ENCODE measurements at regions not wholly inside any gene's neighbourhood (a gene's known extent, or its start where the extent isn't known, plus 50 kb on each side); places are given as distances from the start of the nearest gene placed in this dataset.
"Not testable (repeated sequence)": the region's sequence is repeated elsewhere in the genome, so short reads cannot be mapped to it uniquely, and the experiment has no call there.

DNA sequence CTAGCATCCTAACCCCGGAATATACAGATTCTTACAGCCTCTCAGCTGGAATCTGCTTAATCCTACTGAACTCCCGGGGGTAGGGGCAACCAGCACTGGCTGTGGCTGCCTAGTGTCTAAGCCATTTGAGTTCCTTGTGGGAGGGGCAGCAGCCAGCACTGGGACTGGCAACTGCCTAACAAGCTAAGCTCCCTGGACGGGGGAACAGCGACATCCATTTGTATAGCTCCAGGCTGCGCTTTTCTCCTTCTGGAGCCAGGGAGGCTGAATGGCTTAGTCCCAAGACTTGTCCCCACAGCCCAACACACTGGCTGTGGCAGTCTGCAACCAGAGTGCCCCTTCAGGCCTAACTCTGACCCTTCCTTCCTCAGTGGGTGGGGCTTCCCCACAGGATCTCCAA is 787.2 kb downstream of the METTL4 start:
- Histone ChIP-seq H3K4me2 (ENCODE audit: low read length) (no peak overlapping the region), H4K8ac (ENCODE audit: low read depth, low read length) (no peak overlapping the region), H4K91ac (ENCODE audit: low read depth, low read length) (no peak overlapping the region), H3K27me3 (ENCODE audit: insufficient read depth, low read length) (no peaks in the 10 kb centered on the region), H3K9me3 (ENCODE audit: insufficient read depth, low read depth, low read length) (no peaks in the 10 kb centered on the region), H3K23ac (ENCODE audit: low read length) (no peak overlapping the region), H2BK12ac (ENCODE audit: low read length) (no peak overlapping the region), H3K4ac (ENCODE audit: low read depth, low read length) (no peak overlapping the region), H3K79me2 (ENCODE audit: control insufficient read depth, insufficient read depth, low read length, poor library complexity) (no peaks in the 10 kb centered on the region), H2AFZ (ENCODE audit: insufficient read depth, low read length, poor library complexity) (no peak overlapping the region), H3K79me1 (ENCODE audit: low read length) (no peaks in the 10 kb centered on the region), H3K4me1 (ENCODE audit: control insufficient read depth in 1 of 2, insufficient read depth in 2 of 2, low read length in 2 of 2) (no peaks in the 10 kb centered on the region), H3K27ac (ENCODE audit: low read depth, low read length) (no peak overlapping the region), H3K4me3 (ENCODE audit: low read depth, low read length) (no peak overlapping the region), H3K36me3 (ENCODE audit: control insufficient read depth in 1 of 2, insufficient read depth in 2 of 2, low read length in 2 of 2) (no peaks in the 10 kb centered on the region), H3K18ac (ENCODE audit: low read length) (no peak overlapping the region), H3K14ac (ENCODE audit: low read length) (no peak overlapping the region), H2BK5ac (ENCODE audit: low read depth, low read length, poor library complexity) (no peak overlapping the region), H2AK5ac (ENCODE audit: low read length) (no peak overlapping the region), H2BK120ac (ENCODE audit: insufficient read depth, low read length, poor library complexity) (no peak overlapping the region), H3K9ac (ENCODE audit: low read length) (no peak overlapping the region), H4K12ac (ENCODE audit: low read depth, low read length) (no peak overlapping the region)
- no peak for DNase-seq
- no CpG with 5 or more reads among the region's 5 CpGs for WGBS (ENCODE audit: extremely low coverage, insufficient coverage, insufficient read length)

GRCh38 chr18:1785980-1786379 is 785.3 kb downstream of the METTL4 start:
- H3K79me1 ChIP-seq (ENCODE audit: low read length); H3K23ac ChIP-seq (ENCODE audit: low read length); H2AFZ ChIP-seq (ENCODE audit: insufficient read depth, low read length, poor library complexity); H2BK5ac ChIP-seq (ENCODE audit: low read depth, low read length, poor library complexity); H3K4ac ChIP-seq (ENCODE audit: low read depth, low read length); H2BK12ac ChIP-seq (ENCODE audit: low read length); H4K91ac ChIP-seq (ENCODE audit: low read depth, low read length); H2BK120ac ChIP-seq (ENCODE audit: insufficient read depth, low read length, poor library complexity); H4K8ac ChIP-seq (ENCODE audit: low read depth, low read length); H3K27me3 ChIP-seq (ENCODE audit: insufficient read depth, low read length); H3K4me1 ChIP-seq (ENCODE audit: control insufficient read depth in 1 of 2, insufficient read depth in 2 of 2, low read length in 2 of 2); H4K12ac ChIP-seq (ENCODE audit: low read depth, low read length); H3K79me2 ChIP-seq (ENCODE audit: control insufficient read depth, insufficient read depth, low read length, poor library complexity); H2AK5ac ChIP-seq (ENCODE audit: low read length); H3K27ac ChIP-seq (ENCODE audit: low read depth, low read length); H3K4me3 ChIP-seq (ENCODE audit: low read depth, low read length); H3K14ac ChIP-seq (ENCODE audit: low read length); DNase-seq; H3K4me2 ChIP-seq (ENCODE audit: low read length); H3K9me3 ChIP-seq (ENCODE audit: insufficient read depth, low read depth, low read length); H3K18ac ChIP-seq (ENCODE audit: low read length); H3K9ac ChIP-seq (ENCODE audit: low read length); H3K36me3 ChIP-seq (ENCODE audit: control insufficient read depth in 1 of 2, insufficient read depth in 2 of 2, low read length in 2 of 2): not testable (repeated sequence)
- WGBS (ENCODE audit: extremely low coverage, insufficient coverage, insufficient read length), result no CpG with 5 or more reads among the region's 4 CpGs

DNA sequence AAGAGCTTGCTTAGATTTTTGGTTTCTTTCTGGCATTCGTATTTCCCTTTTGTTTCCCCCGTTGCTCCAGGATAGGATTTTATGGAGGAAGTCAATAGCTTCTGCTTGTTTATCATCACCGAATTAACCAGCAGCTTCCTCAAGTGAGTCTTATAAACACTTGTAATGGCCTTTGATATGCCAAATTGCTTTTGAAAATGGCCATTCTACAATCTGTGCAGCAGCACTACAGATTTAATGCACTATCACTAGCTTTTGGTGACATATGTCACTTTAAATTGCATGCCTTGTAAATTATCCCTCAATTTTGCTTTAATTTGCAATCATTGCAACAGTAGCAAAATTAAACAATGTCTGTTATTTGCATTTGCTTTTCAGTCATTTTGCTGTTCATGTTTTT is 774.7 kb downstream of the METTL4 start:
- Histone ChIP-seq H3K9me3 (ENCODE audit: insufficient read depth, low read depth, low read length) (no peaks in the 10 kb centered on the region), H3K4me1 (ENCODE audit: control insufficient read depth in 1 of 2, insufficient read depth in 2 of 2, low read length in 2 of 2) (no peaks in the 10 kb centered on the region), H3K36me3 (ENCODE audit: control insufficient read depth in 1 of 2, insufficient read depth in 2 of 2, low read length in 2 of 2) (no peaks in the 10 kb centered on the region), H2AFZ (ENCODE audit: insufficient read depth, low read length, poor library complexity) (no peak overlapping the region), H4K91ac (ENCODE audit: low read depth, low read length) (no peak overlapping the region), H4K12ac (ENCODE audit: low read depth, low read length) (no peak overlapping the region), H3K18ac (ENCODE audit: low read length) (no peak overlapping the region), H2BK5ac (ENCODE audit: low read depth, low read length, poor library complexity) (no peak overlapping the region), H2BK12ac (ENCODE audit: low read length) (no peak overlapping the region), H3K23ac (ENCODE audit: low read length) (no peak overlapping the region), H3K4ac (ENCODE audit: low read depth, low read length) (no peak overlapping the region), H3K14ac (ENCODE audit: low read length) (no peak overlapping the region), H3K4me3 (ENCODE audit: low read depth, low read length) (no peak overlapping the region), H3K27me3 (ENCODE audit: insufficient read depth, low read length) (no peaks in the 10 kb centered on the region), H3K79me2 (ENCODE audit: control insufficient read depth, insufficient read depth, low read length, poor library complexity) (no peaks in the 10 kb centered on the region), H3K27ac (ENCODE audit: low read depth, low read length) (no peak overlapping the region), H4K8ac (ENCODE audit: low read depth, low read length) (no peak overlapping the region), H3K4me2 (ENCODE audit: low read length) (no peak overlapping the region), H3K9ac (ENCODE audit: low read length) (no peak overlapping the region), H3K79me1 (ENCODE audit: low read length) (no peaks in the 10 kb centered on the region), H2BK120ac (ENCODE audit: insufficient read depth, low read length, poor library complexity) (no peak overlapping the region), H2AK5ac (ENCODE audit: low read length) (no peak overlapping the region)
- DNase-seq, result no peak
- WGBS (ENCODE audit: extremely low coverage, insufficient coverage, insufficient read length), result no CpG with 5 or more reads among the region's 3 CpGs

DNA sequence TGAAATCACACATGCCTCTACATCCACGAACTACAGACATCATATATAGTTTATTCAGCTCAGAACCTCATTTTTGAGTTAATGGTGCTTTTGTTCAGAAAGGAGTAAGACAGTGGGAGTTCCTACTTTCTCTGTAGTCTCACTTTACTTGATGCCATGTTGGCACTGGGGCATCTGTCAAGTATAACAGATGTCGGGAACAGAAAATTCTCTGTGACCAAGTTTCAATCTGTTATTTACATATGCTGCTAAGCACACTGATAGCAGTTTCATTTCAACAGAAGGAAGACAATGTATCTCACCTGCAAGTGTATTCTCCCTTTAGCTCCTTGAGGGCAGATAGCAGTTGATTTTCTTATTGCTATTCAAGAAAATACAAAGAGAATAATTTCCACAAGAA is 774.1 kb downstream of the METTL4 start:
- H3K79me2 ChIP-seq (ENCODE audit: control insufficient read depth, insufficient read depth, low read length, poor library complexity), result no peaks in the 10 kb centered on the region
- H2BK5ac ChIP-seq (ENCODE audit: low read depth, low read length, poor library complexity), result no peak overlapping the region
- no peak overlapping the region for H3K23ac ChIP-seq (ENCODE audit: low read length)
- H3K9ac ChIP-seq (ENCODE audit: low read length), result no peak overlapping the region
- no peaks in the 10 kb centered on the region for H3K27me3 ChIP-seq (ENCODE audit: insufficient read depth, low read length)
- H2BK12ac ChIP-seq (ENCODE audit: low read length), result no peak overlapping the region
- DNase-seq, result no peak
- no peak overlapping the region for H3K27ac ChIP-seq (ENCODE audit: low read depth, low read length)
- H2AK5ac ChIP-seq (ENCODE audit: low read length), result no peak overlapping the region
- no peaks in the 10 kb centered on the region for H3K4me1 ChIP-seq (ENCODE audit: control insufficient read depth in 1 of 2, insufficient read depth in 2 of 2, low read length in 2 of 2)
- H3K4me3 ChIP-seq (ENCODE audit: low read depth, low read length), result no peak overlapping the region
- H3K14ac ChIP-seq (ENCODE audit: low read length), result no peak overlapping the region
- H3K4me2 ChIP-seq (ENCODE audit: low read length), result no peak overlapping the region
- WGBS (ENCODE audit: extremely low coverage, insufficient coverage, insufficient read length), result no CpG with 5 or more reads among the region's 2 CpGs
- no peaks in the 10 kb centered on the region for H3K79me1 ChIP-seq (ENCODE audit: low read length)
- H2BK120ac ChIP-seq (ENCODE audit: insufficient read depth, low read length, poor library complexity), result no peak overlapping the region
- H2AFZ ChIP-seq (ENCODE audit: insufficient read depth, low read length, poor library complexity), result no peak overlapping the region
- H3K36me3 ChIP-seq (ENCODE audit: control insufficient read depth in 1 of 2, insufficient read depth in 2 of 2, low read length in 2 of 2), result no peaks in the 10 kb centered on the region
- no peak overlapping the region for H4K12ac ChIP-seq (ENCODE audit: low read depth, low read length)
- no peaks in the 10 kb centered on the region for H3K9me3 ChIP-seq (ENCODE audit: insufficient read depth, low read depth, low read length)
- no peak overlapping the region for H4K91ac ChIP-seq (ENCODE audit: low read depth, low read length)
- H3K4ac ChIP-seq (ENCODE audit: low read depth, low read length), result no peak overlapping the region
- no peak overlapping the region for H4K8ac ChIP-seq (ENCODE audit: low read depth, low read length)
- H3K18ac ChIP-seq (ENCODE audit: low read length), result no peak overlapping the region

All from trophoblast cell (in vitro differentiated cells and primary cell).